Activated T-cell treated with anti-CD3 and anti-CD28 coated beads for 48 hours (primary cell): ENCODE measurements at regions not wholly inside any gene's neighbourhood (a gene's known extent, or its start where the extent isn't known, plus 50 kb on each side); places are given as distances from the start of the nearest gene placed in this dataset.

Experiments
- DNase-seq: peaks from one replicate; pipeline ENCODE4 v3.0.0-alpha.2; 2020; ENCODE audit warnings: low read depth

- no peak for DNase-seq
Observed at GRCh38 chr4:147360301-147360700, 120.6 kb upstream of the EDNRA start.

DNA sequence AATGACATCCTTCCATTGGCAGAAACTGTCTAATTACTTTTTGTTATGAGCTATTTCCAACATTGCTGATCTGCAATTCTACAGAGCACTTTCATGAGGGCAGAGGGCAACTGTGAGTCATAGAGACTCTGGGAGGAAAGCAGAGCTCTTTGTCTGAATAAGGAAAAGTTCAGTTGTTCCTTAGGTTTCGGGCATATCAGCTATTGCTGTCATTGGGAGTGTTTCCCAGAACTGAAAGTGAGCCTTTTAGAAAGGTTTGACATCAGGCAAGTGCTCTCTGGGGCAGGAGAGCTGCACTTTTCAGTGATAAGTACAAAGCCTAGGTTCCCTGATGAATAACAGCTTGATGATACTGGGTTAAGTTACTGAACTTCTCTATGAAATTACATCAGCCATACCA lies 119.2 kb upstream of the EDNRA start:
- DNase-seq = no peak

GRCh38 chr4:147362938-147363337 lies 118.0 kb upstream of the EDNRA start:
- DNase-seq = no peak

DNA sequence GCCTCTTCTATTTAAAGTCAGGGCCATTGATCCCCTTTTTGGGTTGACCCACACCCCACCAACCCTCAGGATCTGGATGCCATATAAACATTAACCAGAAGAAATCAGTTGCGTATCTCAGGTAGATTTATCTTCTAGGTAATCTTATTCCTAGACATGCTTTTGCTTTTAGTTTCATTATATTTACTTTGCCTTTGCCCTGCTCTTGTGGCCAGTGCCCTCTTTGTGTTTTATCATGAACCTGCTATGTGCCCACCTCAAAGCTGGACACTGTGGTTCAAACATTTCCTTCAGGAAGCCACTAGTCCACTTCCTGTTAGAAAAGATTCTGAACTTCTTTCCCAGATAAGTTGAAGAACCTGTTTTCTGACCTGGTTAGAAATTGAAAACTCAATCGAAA lies 117.4 kb upstream of the EDNRA start:
- DNase-seq = no peak

DNA sequence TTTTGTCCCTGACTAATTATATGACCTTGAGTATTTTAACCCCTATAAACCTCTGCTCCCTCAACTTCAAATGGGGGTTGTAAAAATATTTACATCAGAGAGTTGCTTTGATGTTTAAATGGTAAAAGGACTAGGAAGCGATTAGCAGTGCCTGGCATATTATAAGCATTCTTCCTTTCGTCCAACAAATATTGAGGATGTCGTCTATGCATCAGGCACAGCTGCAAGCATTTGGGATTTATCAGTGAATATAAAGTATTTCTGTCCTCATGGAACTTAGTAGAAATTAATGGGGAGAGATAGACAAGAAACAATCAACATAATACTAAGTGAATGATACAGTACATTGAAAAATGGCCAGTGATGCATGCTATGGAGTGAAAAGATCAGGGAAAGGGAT lies 115.5 kb upstream of the EDNRA start:
- no peak for DNase-seq

- DNase-seq = no peak
Observed at GRCh38 chr4:147366164-147366563, 114.7 kb upstream of the EDNRA start.

GRCh38 chr4:147367891-147368290 lies 113.0 kb upstream of the EDNRA start:
- no peak for DNase-seq

DNA sequence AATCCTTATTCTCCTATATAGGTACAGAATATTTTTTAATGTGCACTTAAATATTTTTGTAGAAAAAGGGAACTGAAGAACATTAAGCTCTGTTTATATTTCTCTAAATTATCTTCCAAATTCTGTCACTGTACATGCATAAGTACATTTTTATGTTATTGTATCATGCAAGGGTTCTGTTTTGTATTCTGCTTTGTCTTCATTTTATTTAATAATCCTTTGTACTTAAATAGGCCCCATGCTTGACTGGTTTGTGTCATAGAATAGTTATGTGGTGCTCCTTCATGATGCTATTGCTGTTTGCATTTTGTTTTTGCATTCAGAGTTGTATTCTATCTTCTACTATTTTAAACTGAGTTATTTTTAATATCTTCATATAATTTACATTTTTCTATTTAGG lies 111.9 kb upstream of the EDNRA start:
- DNase-seq = no peak

GRCh38 chr4:147370473-147370872 lies 110.4 kb upstream of the EDNRA start:
- DNase-seq = no peak

DNA sequence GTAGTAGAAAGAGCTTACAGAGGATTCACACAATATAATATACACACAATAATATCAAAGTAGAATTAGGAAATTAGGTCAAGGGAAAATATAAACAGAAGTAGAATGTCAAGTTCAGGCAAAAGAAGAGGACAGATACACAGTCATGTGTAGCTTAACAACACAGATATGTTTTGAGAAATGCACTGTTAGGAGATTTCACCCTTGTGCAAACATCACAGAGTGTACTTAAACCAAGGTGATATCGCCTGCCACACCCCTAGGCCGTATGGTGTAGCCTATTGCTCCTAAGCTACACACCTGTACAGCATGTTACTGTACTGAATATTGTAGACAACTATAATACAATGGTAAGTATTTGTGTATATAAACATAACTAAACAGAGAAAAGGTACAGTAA lies 110.0 kb upstream of the EDNRA start:
- no peak for DNase-seq

DNA sequence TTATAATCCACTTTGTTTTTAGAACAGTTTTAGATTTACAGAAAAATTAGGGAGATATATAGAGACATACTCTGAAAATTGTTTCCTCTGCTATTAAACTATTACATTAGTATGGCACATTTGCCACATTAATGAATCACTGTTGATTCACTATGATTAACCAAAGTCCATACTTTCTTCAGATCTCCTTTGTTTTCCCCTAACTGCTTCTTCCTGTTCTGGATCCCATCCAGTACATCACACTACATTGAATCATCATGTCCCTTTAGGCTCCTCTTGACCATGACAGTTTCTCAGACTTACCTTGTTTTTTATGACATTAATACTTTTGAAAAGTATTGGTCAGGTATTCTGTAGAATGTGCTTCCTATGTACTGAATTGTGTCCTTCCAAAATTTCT lies 109.2 kb upstream of the EDNRA start:
- no peak for DNase-seq

- DNase-seq = no peak
Observed at GRCh38 chr4:147378780-147379179, 102.1 kb upstream of the EDNRA start.

- DNase-seq = no peak
Observed at GRCh38 chr4:147381749-147382148, 99.1 kb upstream of the EDNRA start.

- DNase-seq = no peak
Observed at GRCh38 chr4:147388018-147388417, 92.9 kb upstream of the EDNRA start.

DNA sequence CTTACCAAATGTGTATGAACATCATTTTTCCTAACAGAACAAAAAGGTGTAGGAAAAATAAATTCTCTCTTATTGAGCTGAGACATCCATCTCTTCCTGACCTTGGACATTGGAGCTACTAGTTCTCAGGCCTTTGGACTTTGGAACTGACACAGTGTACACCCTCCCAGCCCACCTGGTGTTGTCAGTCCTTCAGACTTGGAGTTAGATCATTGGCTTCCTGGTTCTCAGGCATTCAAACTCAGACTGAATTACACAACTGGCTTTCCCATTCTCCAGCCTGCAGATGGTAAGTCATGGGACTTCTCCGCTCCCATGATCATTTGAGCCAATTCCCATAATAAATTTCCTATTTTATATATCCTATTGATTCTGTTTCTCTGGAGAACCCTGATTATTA lies 84.8 kb upstream of the EDNRA start:
- DNase-seq = no peak

GRCh38 chr4:147398556-147398955 lies 82.3 kb upstream of the EDNRA start:
- DNase-seq = no peak

- DNase-seq = no peak
Observed at GRCh38 chr4:147400721-147401120, 80.2 kb upstream of the EDNRA start.

DNA sequence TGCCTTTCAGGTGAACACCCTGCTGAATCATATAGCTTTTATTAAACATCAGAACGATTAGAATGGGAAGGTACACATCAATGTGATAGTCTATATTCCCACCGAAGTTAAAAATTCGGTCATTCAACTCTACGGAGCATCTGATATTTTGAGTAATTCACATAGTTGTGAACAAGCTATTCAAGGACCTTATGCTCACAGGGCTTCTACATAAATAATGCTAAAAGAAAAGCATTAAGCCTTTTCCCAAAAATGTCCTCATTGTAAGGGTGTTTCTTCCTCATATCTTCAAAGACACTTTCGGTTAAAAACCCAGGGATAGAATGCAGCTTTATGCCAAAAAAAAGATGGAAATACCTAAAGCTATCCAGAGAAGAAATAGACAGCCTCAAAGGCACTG lies 79.7 kb upstream of the EDNRA start:
- no peak for DNase-seq

- no peak for DNase-seq
Observed at GRCh38 chr4:147407261-147408045, 73.4 kb upstream of the EDNRA start.

DNA sequence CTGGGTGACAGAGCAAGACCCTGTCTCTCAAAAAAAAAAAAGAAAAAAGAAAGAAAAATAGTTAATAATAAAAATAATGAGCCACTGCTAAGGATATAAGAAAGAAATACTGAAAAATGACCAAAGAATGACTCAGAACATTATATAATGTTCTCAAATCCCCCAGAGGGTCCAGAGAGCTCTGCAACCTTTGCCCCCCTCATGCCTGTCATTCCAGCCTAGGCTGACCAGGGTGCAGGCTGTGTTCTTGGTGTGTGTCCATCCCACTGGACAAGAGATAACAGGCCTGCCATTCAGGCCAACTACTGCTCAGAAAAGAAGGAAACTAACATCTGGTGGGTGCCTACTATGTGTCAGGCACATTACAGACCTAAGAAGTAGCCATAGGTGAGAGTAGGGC lies 72.7 kb upstream of the EDNRA start:
- DNase-seq = no peak

GRCh38 chr4:147409350-147409749 lies 71.5 kb upstream of the EDNRA start:
- DNase-seq = no peak

- DNase-seq = no peak
Observed at GRCh38 chr4:147418226-147418625, 62.7 kb upstream of the EDNRA start.

DNA sequence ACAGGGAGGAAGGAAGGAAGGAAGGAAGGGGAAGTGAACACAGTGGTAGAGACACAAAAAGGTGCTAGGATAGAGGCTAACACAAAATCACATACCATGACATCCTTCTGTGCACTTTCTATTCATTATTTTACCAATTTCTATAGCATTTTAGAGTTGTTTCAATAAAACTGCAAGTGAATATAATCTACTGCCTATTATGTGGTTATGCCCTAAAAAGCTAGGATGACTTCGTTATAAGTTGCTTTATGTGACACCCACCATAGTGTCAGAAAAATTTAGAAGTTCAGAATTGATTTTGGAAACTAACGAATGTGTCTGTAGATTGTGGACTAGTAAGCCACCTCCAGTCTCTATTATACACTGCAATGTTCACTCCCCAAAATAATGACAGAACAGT lies 59.4 kb upstream of the EDNRA start:
- no peak for DNase-seq

DNA sequence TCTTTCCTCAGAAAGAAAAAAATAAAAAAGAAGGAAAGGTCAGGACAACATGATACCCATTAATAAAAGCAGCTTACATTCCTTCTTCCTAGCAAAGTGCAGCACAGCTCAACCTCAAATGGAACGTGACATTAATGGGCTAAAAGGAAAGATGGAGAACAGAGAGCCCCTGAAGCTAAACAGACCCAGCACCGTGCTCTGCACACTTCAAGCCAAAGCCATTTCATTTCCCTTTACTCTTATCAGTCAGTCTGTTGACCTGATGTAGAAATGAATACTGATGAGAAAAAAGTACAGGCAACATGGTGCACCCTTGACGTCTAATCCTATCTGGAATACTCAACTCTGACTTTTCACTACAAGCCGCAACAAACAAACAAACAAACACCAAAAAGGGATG lies 57.7 kb upstream of the EDNRA start:
- DNase-seq = no peak

- no peak for DNase-seq
Observed at GRCh38 chr4:147425019-147425418, 55.9 kb upstream of the EDNRA start.
